H9 (cell line): ENCODE measurements at regions not wholly inside any gene's neighbourhood (a gene's known extent, or its start where the extent isn't known, plus 50 kb on each side); places are given as distances from the start of the nearest gene placed in this dataset.

Source experiments
- DNase-seq: peaks from one replicate; pipeline ENCODE4 v3.0.0-alpha.2; 2017
- H2AFZ ChIP-seq: one replicate; pipeline ENCODE4 v1.6.1; 2013; ENCODE audit warnings: mild to moderate bottlenecking, low read length, control low read depth, moderate library complexity
- H2AK5ac ChIP-seq: 2 replicates; pipeline ENCODE4 v1.6.1; 2013; ENCODE audit warnings: low read length, control low read depth, mixed read lengths; ENCODE audit not compliant: insufficient read length
- H2BK120ac ChIP-seq: one replicate; pipeline ENCODE4 v1.6.1; 2013; ENCODE audit warnings: low read depth, mild to moderate bottlenecking, low read length, control low read depth, inconsistent platforms; ENCODE audit not compliant: poor library complexity, severe bottlenecking
- H2BK12ac ChIP-seq: 2 replicates; pipeline ENCODE4 v1.6.1; 2013; ENCODE audit warnings: low read length, control low read depth, mixed read lengths, low read depth; ENCODE audit not compliant: insufficient read length
- H2BK15ac ChIP-seq: 2 replicates; pipeline ENCODE4 v1.6.1; 2013; ENCODE audit warnings: low read depth, low read length, control low read depth
- H2BK20ac ChIP-seq: one replicate; pipeline ENCODE4 v1.6.1; 2013; ENCODE audit warnings: low read depth, mild to moderate bottlenecking, low read length, control low read depth, inconsistent platforms; ENCODE audit not compliant: poor library complexity, severe bottlenecking
- H2BK5ac ChIP-seq: 2 replicates; pipeline ENCODE4 v1.6.1; 2013; ENCODE audit warnings: low read length, control low read depth, mixed read lengths; ENCODE audit not compliant: insufficient read length
- H3K14ac ChIP-seq: 2 replicates; pipeline ENCODE4 v1.6.1; 2013; ENCODE audit warnings: low read length, control low read depth; ENCODE audit not compliant: insufficient read depth
- H3K18ac ChIP-seq: 2 replicates; pipeline ENCODE4 v1.6.1; 2013; ENCODE audit warnings: low read depth, mild to moderate bottlenecking, mixed read lengths, low read length, control low read depth; ENCODE audit not compliant: insufficient read length
- H3K23ac ChIP-seq: 2 replicates; pipeline ENCODE4 v1.6.1; 2013; ENCODE audit warnings: low read length, control low read depth, mixed read lengths, low read depth; ENCODE audit not compliant: insufficient read length
- H3K23me2 ChIP-seq: 2 replicates; pipeline ENCODE4 v1.6.1; 2013; ENCODE audit warnings: low read depth, mild to moderate bottlenecking, mixed read lengths, low read length, control low read depth; ENCODE audit not compliant: insufficient read length, poor library complexity, severe bottlenecking
- H3K27ac ChIP-seq: 2 replicates; pipeline ENCODE4 v1.5.1; 2013; ENCODE audit warnings: low read length, control low read depth, mixed read lengths, low read depth; ENCODE audit not compliant: insufficient read length
- H3K27me3 ChIP-seq: 2 replicates; pipeline ENCODE4 v1.6.1; 2013; ENCODE audit warnings: low read length, control low read depth, inconsistent platforms; ENCODE audit not compliant: insufficient read depth
- H3K4ac ChIP-seq: 2 replicates; pipeline ENCODE4 v1.6.1; 2013; ENCODE audit warnings: low read depth, mild to moderate bottlenecking, control low read depth, inconsistent platforms, low read length, moderate library complexity
- H3K4me1 ChIP-seq: 2 replicates; pipeline ENCODE4 v1.6.1; 2013; ENCODE audit warnings: low read length, control low read depth, inconsistent platforms; ENCODE audit not compliant: insufficient read depth
- H3K4me2 ChIP-seq: 2 replicates; pipeline ENCODE4 v1.6.1; 2013; ENCODE audit warnings: low read length, control low read depth, mixed read lengths; ENCODE audit not compliant: insufficient read length, insufficient read depth
- H3K56ac ChIP-seq: 2 replicates; pipeline ENCODE4 v1.6.1; 2013; ENCODE audit warnings: low read depth, mild to moderate bottlenecking, mixed read lengths, low read length, control low read depth; ENCODE audit not compliant: insufficient read length
- H3K79me1 ChIP-seq: 2 replicates; pipeline ENCODE4 v1.6.1; 2013; ENCODE audit warnings: low read depth, mild to moderate bottlenecking, moderate library complexity, low read length, control low read depth, inconsistent platforms; ENCODE audit not compliant: insufficient read depth, poor library complexity, severe bottlenecking
- H3K79me2 ChIP-seq: 2 replicates; pipeline ENCODE4 v1.6.1; 2013; ENCODE audit warnings: low read length, control low read depth, inconsistent platforms; ENCODE audit not compliant: insufficient read depth
- H3K9ac ChIP-seq: 2 replicates; pipeline ENCODE4 v1.6.1; 2013; ENCODE audit warnings: low read length, control low read depth, mixed read lengths; ENCODE audit not compliant: insufficient read length; ENCODE audit errors: extremely low read depth
- H3K9me3 ChIP-seq: one replicate; pipeline ENCODE4 v1.6.1; 2013; ENCODE audit warnings: low read depth, low read length, inconsistent platforms; ENCODE audit not compliant: control insufficient read depth
- H3T11ph ChIP-seq: one replicate; pipeline ENCODE4 v1.6.1; 2013; ENCODE audit warnings: mild to moderate bottlenecking, low read length, control low read depth, inconsistent platforms
- H4K20me1 ChIP-seq: one replicate; pipeline ENCODE4 v1.6.1; 2013; ENCODE audit not compliant: control insufficient read depth, insufficient read length, insufficient read depth
- H4K5ac ChIP-seq: 2 replicates; pipeline ENCODE4 v1.6.1; 2013; ENCODE audit warnings: low read depth, mild to moderate bottlenecking, mixed read lengths, low read length, control low read depth; ENCODE audit not compliant: insufficient read length
- H4K8ac ChIP-seq: replicated peaks from 2 replicates; pipeline ENCODE4 v1.6.1; 2013; ENCODE audit warnings: low read length, control low read depth, mixed read lengths, low read depth; ENCODE audit not compliant: insufficient read length
- H4K91ac ChIP-seq: 2 replicates; pipeline ENCODE4 v1.6.1; 2013; ENCODE audit warnings: low read depth, mild to moderate bottlenecking, moderate library complexity, mixed read lengths, low read length, control low read depth; ENCODE audit not compliant: insufficient read length
- H3K27ac Mint-ChIP-seq, 3 experiments: 2 replicates in 2 of 3; 3 replicates in 1 of 3; pipeline ENCODE4 v1.8.0; 2020 to 2021; ENCODE audit warnings: mixed read lengths in 3 of 3, mild to moderate bottlenecking in 1 of 3, moderate library complexity in 1 of 3
- H3K27me3 Mint-ChIP-seq: 2 replicates; pipeline ENCODE4 v1.8.0; 2021; ENCODE audit warnings: low read depth, mild to moderate bottlenecking, moderate library complexity, mixed read lengths
- H3K36me3 Mint-ChIP-seq, 3 experiments: 2 replicates in 2 of 3; 3 replicates in 1 of 3; pipeline ENCODE4 v1.8.0; 2020 to 2021; ENCODE audit warnings: low read depth in 3 of 3, mixed read lengths in 3 of 3; ENCODE audit not compliant: insufficient read depth in 1 of 3
- H3K4me1 Mint-ChIP-seq, 2 experiments: 2 replicates each; pipeline ENCODE4 v1.8.0; 2020; ENCODE audit warnings: mixed read lengths in 2 of 2
- H3K4me3 Mint-ChIP-seq, 2 experiments: 2 replicates in 1 of 2; 3 replicates in 1 of 2; pipeline ENCODE4 v1.8.0; 2020 to 2021; ENCODE audit warnings: mild to moderate bottlenecking in 2 of 2, mixed read lengths in 2 of 2, moderate library complexity in 1 of 2
- H3K9me3 Mint-ChIP-seq, 2 experiments: 2 replicates in 1 of 2; 3 replicates in 1 of 2; pipeline ENCODE4 v1.8.0; 2020; ENCODE audit warnings: mild to moderate bottlenecking in 2 of 2, mixed read lengths in 2 of 2, moderate library complexity in 1 of 2
- CTCF ChIP-seq: fragments of 200-600 bp; sonication (generic); conservative IDR thresholded peaks from 3 replicates; pipeline ENCODE4 v1.8.0; 2021; ENCODE audit warnings: antibody characterized with exemption, mild to moderate bottlenecking
- WGBS: extraction: QIAGEN DNeasy Blood & Tissue Kit; methylation state at CpG from one replicate; pipeline ENCODE4 v1.1.7; 2013; ENCODE audit warnings: missing lambda C conversion rate, low lambda C conversion rate, mixed read lengths; ENCODE audit not compliant: insufficient read length; ENCODE audit errors: extremely low coverage; 5-methylcytosine and 5-hydroxymethylcytosine counted together

- Histone ChIP-seq H3K79me1 (no peaks in the 10 kb centered on the region), H3K27ac (no peak overlapping the region), H3K23me2 (no peaks in the 10 kb centered on the region), H2BK12ac (no peak overlapping the region), H3T11ph (no peak overlapping the region), H2BK5ac (no peak overlapping the region), H2AK5ac (no peak overlapping the region), H3K56ac (no peak overlapping the region), H3K14ac (no peak overlapping the region), H3K23ac (no peak overlapping the region), H4K5ac (no peak overlapping the region), H3K9ac (no peak overlapping the region), H2AFZ (no peak overlapping the region), H3K4me2 (no peak overlapping the region), H4K91ac (no peak overlapping the region), H3K4me1 (no peaks in the 10 kb centered on the region; the same call in 1 of the 2 replicates), H3K4ac (no peak overlapping the region), H3K18ac (no peak overlapping the region), H4K20me1 (no peaks in the 10 kb centered on the region), H2BK120ac (no peak overlapping the region), H2BK15ac (no peak overlapping the region), H3K79me2 (no peaks in the 10 kb centered on the region), H3K27me3 (no peaks in the 10 kb centered on the region), H3K9me3 (no peaks in the 10 kb centered on the region), H4K8ac (no peak overlapping the region), H2BK20ac (no peak overlapping the region)
- Mint-ChIP-seq H3K9me3 (peaks cover 2 to 9% of the 10 kb centered on the region in 2 experiments; a peak in 3 of 5 replicates), H3K4me1 (peaks cover 13 to 18% of the 10 kb centered on the region in 2 experiments), H3K27ac (no peak overlapping the region), H3K4me3 (no peak overlapping the region), H3K36me3 (peaks cover 0 to 3% (median 0%) of the 10 kb centered on the region in 3 experiments; a peak in 2 of 7 replicates), H3K27me3 (no peaks in the 10 kb centered on the region)
- no peak for DNase-seq
- TF ChIP-seq CTCF = no peak
- no CpG with 5 or more reads among the region's 2 CpGs for WGBS
Measured at GRCh38 chr14:38074754-38075153, 132.9 kb upstream of the SSTR1 start.
